GM18505 (cell line): ENCODE measurements at regions not wholly inside any gene's neighbourhood (a gene's known extent, or its start where the extent isn't known, plus 50 kb on each side); places are given as distances from the start of the nearest gene placed in this dataset.
"Not testable (repeated sequence)": the region's sequence is repeated elsewhere in the genome, so short reads cannot be mapped to it uniquely, and the experiment has no call there.

ENCODE experiments used
- ATAC-seq: cut with Tn5 transposase; IDR thresholded peaks from one replicate; pipeline ENCODE4 v1.9.1; 2021; ENCODE audit not compliant: unreplicated experiment
- POLR2A ChIP-seq: IDR thresholded peaks from 4 replicates; pipeline ENCODE4 v1.6.1; 2011; ENCODE audit warnings: borderline replicate concordance; ENCODE audit not compliant: insufficient read depth, insufficient read length; ENCODE audit errors: extremely low read depth

DNA sequence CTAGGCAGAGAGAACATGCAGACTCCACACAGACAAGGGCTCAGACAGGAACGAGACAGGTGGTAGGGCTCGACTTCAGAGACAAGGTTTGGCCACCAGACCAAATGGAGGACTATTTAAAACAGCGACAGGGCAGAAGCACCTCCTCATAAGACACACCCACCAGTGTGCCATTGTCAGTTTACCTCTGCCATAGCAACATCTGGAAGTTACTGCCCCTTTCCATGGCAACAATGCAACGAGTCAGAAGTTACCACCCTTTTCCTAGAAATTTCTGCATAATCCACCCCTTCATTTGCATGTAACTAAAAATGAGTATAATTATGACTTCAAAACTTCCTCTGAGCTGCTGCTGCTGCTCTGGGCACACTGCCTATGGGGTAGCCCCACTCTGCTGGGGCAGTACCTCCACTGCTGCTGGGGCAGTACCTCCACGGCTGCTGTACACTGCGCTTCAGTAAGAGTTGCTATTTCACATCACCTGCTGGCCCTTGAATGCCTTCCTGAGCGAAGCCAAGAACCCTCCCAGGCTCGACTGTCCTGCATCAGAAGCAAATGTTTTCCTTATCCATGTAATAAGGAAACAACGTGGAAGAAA, 2222.3 kb upstream of the AGA start:
- ATAC-seq, result no peak
- no peak for TF ChIP-seq POLR2A

- ATAC-seq, result no peak
- TF ChIP-seq POLR2A, result no peak
Measured at GRCh38 chr4:179666226-179666625, 2224.0 kb upstream of the AGA start.

DNA sequence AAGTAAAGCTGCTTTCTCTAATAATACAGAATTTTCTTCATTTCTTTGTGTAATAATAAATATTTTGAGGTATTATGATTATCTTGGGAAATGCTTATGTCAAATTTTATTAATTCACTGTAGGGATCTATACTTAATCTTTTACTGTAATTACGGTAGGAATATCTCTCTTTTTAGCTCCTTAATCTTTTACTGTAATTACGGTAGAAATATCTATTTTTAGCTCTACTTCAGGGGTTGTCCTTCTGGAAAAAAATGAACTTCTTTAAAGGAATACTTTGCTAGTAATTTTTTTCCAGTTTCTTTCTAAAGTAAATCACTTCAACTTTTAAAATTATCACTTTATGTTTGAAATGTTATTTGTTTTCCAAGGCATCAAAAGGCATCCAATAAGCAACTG, 2229.4 kb upstream of the AGA start:
- ATAC-seq, result no peak

GRCh38 chr4:179678093-179678814, 2236.0 kb upstream of the AGA start:
- no peak for ATAC-seq
- TF ChIP-seq POLR2A, result no peak

More for the DNA sequence above, 2229.4 kb upstream of the AGA start:
- no peak for TF ChIP-seq POLR2A

DNA sequence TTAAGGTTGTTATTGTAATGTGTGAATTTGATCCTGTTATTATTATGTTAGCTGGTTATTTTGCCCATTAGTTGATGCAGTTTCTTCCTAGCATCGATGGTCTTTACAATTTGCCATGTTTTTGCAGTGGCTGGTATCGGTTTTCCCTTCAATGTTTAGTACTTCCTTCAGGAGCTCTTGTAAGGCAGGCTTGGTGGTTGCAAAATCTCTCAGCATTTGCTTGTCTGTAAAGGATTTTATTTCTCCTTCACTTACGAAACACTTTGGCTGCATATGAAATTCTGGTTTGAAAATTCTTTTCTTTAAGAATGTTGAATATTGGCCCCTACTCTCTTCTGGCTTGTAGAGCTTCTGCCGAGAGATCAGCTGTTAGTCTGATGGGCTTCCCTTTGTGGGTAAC, 2241.4 kb upstream of the AGA start:
- ATAC-seq, result not testable (repeated sequence)

DNA sequence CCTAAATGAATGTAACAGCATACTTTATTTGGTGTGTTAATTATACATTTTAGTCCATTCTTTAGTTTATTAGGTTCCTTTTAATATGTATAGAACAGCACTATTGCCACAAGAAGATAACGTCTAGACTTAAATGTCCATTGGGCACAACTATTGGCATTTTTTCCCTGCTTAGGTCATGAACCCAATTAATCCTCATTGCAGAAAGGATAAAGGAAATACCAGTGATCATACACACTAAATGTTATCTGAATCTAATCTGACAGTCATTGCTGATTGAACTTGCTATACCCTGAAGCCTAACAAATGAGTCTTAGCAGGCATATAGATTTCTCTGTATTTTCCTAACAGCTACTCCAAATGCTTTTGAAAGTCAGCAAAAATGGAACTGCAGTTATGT, 2250.0 kb upstream of the AGA start:
- TF ChIP-seq POLR2A, result no peak
- no peak for ATAC-seq

GRCh38 chr4:179695175-179695574, 2252.9 kb upstream of the AGA start:
- TF ChIP-seq POLR2A, result no peak
- no peak for ATAC-seq

- no peak for ATAC-seq
- no peak for TF ChIP-seq POLR2A
Measured at GRCh38 chr4:179698321-179698720, 2256.1 kb upstream of the AGA start.

GRCh38 chr4:179709961-179710624, 2267.9 kb upstream of the AGA start:
- TF ChIP-seq POLR2A, result no peak

GRCh38 chr4:179719766-179720450, 2277.7 kb upstream of the AGA start:
- no peak for ATAC-seq
- no peak for TF ChIP-seq POLR2A

More at GRCh38 chr4:179709961-179710624, 2267.9 kb upstream of the AGA start:
- no peak for ATAC-seq

DNA sequence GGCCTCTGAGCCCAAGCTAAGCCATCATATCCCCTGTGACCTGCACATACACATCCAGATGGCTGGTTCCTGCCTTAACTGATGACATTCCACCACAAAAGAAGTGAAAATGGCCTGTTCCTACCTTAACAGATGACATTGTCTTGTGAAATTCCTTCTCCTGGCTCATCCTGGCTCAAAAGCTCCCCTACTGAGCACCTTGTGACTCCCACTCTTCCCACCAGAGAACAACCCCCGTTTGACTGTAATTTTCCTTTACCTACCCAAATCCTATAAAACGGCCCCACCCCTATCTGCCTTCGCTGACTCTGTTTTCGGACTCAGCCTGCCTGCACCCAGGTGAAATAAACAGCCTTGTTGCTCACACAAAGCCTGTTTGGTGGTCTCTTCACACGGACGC, 2284.3 kb upstream of the AGA start:
- ATAC-seq, result not testable (repeated sequence)

DNA sequence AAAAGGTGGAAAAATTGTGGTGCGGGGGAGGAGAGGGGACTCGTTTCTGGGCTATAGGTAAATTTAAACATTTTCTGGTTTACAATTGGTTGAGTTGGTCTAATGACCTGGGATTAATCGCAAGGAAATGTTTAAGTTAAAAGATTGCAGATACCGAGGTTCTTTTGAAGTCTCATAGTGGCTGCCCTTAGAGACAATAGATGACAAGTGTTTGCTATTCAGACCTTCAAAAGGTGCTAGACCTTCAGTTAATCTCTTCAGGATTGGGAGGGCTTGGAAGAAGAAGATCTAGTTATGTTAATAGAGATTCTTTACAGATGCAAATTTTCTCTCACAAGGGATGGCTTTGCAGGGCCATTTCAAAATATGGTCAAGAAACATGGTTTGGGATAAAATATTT, 2286.1 kb upstream of the AGA start:
- no peak for TF ChIP-seq POLR2A
- ATAC-seq, result no peak

- not testable (repeated sequence) for ATAC-seq
Measured at GRCh38 chr4:179736820-179737219, 2294.6 kb upstream of the AGA start.

DNA sequence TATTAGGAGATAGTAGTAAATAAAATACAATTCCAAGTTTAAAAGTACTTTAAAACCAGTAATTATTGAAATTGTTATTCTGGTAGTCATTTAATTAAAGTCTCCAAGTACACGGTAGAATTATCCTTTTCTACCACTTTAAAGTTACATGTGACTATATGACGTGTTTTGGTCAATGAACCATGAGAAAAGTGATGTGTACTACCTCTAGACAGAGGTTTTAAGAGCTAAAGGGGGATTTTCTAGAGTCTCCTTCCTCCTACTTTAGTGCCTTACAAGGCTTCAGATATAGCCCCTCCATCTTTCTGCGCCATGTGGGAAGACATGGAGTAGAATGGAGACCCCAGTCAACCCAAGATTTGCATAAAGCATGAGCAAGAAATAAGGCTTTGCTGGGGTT, 2296.6 kb upstream of the AGA start:
- no peak for ATAC-seq
- no peak for TF ChIP-seq POLR2A

GRCh38 chr4:179747218-179747910, 2305.1 kb upstream of the AGA start:
- TF ChIP-seq POLR2A, result no peak
- no peak for ATAC-seq
